K562 (cell line): ENCODE measurements at regions not wholly inside any gene's neighbourhood (a gene's known extent, or its start where the extent isn't known, plus 50 kb on each side); places are given as distances from the start of the nearest gene placed in this dataset.
"Not testable (repeated sequence)": the region's sequence is repeated elsewhere in the genome, so short reads cannot be mapped to it uniquely, and the experiment has no call there.

Experiments
- ATAC-seq: fragments of 200-7000 bp; cut with Tn5 transposase; 3 replicates; pipeline ENCODE4 v1.9.1; 2020; ENCODE audit warnings: moderate library complexity
- BruUV-seq: library from RNA; stranded (reverse); fragments of 400-500 nt; replicated peaks from 2 replicates; lab custom pipeline; 2021; lab: Mats Ljungman, UMichigan
- CTCF ChIA-PET: fragments of 300-600 bp; formaldehyde crosslinking; extraction: SDS; loops from one replicate; lab custom pipeline; 2021; ENCODE audit warnings: low intra/inter-chr PET ratio; lab: Yijun Ruan, JAX
- POLR2A ChIA-PET: fragments of 300-600, 350-650 bp; sonication (Branson Sonifier 250); formaldehyde crosslinking; extraction: SDS; loops from one replicate; lab custom pipeline; 2021; ENCODE audit warnings: antibody characterized with exemption, inconsistent platforms; lab: Yijun Ruan, JAX
- DNase-seq, 4 experiments: peaks; one replicate each; pipeline versions ENCODE4 v3.0.0 to v3.0.0-alpha.2; 2011 to 2018; ENCODE audit warnings: low spot score in 3 of 4, mixed read lengths in 3 of 4; ENCODE audit errors: extremely low read depth in 1 of 4
- FAIRE-seq: peaks from 2 replicates; lab custom pipeline; 2011; peaks lifted over from hg19 to GRCh38; lab: Jason Lieb, UNC
- H2AFZ ChIP-seq: 2 replicates; pipeline ENCODE4 v1.6.0; 2011; ENCODE audit warnings: low read depth, low read length, control low read depth, inconsistent platforms
- H3K27ac ChIP-seq: fragments of 200-600 bp; 3 replicates; pipeline ENCODE4 v1.8.0; 2011; ENCODE audit warnings: low read depth, mild to moderate bottlenecking, control low read depth, inconsistent platforms, low read length, moderate library complexity, mixed read lengths; ENCODE audit errors: extremely low read depth
- H3K27me3 ChIP-seq, 2 experiments: fragments of 300-600 bp in 1 of 2; 2 replicates in 1 of 2; 3 replicates in 1 of 2; pipeline versions ENCODE4 v1.6.0 to v1.8.0; 2011; ENCODE audit warnings: inconsistent platforms in 2 of 2, low read length in 2 of 2, mild to moderate bottlenecking in 1 of 2, mixed read lengths in 1 of 2, moderate library complexity in 1 of 2; ENCODE audit not compliant: control insufficient read depth in 2 of 2, insufficient read depth in 2 of 2
- H3K36me3 ChIP-seq: fragments of 300-600 bp; 3 replicates; pipeline ENCODE4 v1.8.0; 2011; ENCODE audit warnings: mild to moderate bottlenecking, low read length, inconsistent platforms; ENCODE audit not compliant: control insufficient read depth, insufficient read depth
- H3K4me1 ChIP-seq, 2 experiments: fragments of 200-600 bp in 1 of 2; replicated peaks in 1 of 2; 2 replicates in 1 of 2; 3 replicates in 1 of 2; pipeline versions ENCODE4 v1.5.1 to v1.8.0; 2011; ENCODE audit warnings: inconsistent platforms in 2 of 2, low read length in 2 of 2, mild to moderate bottlenecking in 1 of 2, mixed read lengths in 1 of 2, moderate library complexity in 1 of 2; ENCODE audit not compliant: control insufficient read depth in 2 of 2, insufficient read depth in 2 of 2
- H3K4me2 ChIP-seq: 2 replicates; pipeline ENCODE4 v1.6.1; 2011; ENCODE audit warnings: low read length, control low read depth, inconsistent platforms, mixed read lengths; ENCODE audit not compliant: insufficient read depth
- H3K4me3 ChIP-seq: fragments of 200-600 bp; sonication (generic), shearing (Covaris generic); 2 replicates; pipeline ENCODE4 v1.5.1; 2016; ENCODE audit warnings: control low read depth, inconsistent platforms
- H3K79me2 ChIP-seq: fragments of 200-600 bp; 3 replicates; pipeline ENCODE4 v1.8.0; 2011; ENCODE audit warnings: low read length, inconsistent platforms; ENCODE audit not compliant: control insufficient read depth, insufficient read depth
- H3K9ac ChIP-seq, 2 experiments: 2 replicates each; pipeline versions ENCODE4 v1.6.0 to v1.6.1; 2011; ENCODE audit warnings: low read depth in 2 of 2, low read length in 2 of 2, control low read depth in 1 of 2, inconsistent platforms in 1 of 2, mild to moderate bottlenecking in 1 of 2, mixed read lengths in 1 of 2; ENCODE audit not compliant: insufficient read depth in 1 of 2
- H3K9me1 ChIP-seq: one replicate; pipeline ENCODE4 v1.6.0; 2011; ENCODE audit warnings: inconsistent platforms, mild to moderate bottlenecking, low read length, moderate library complexity; ENCODE audit not compliant: control insufficient read depth, insufficient read depth
- H3K9me3 ChIP-seq: replicated peaks from 2 replicates; pipeline ENCODE4 v1.5.1; 2011; ENCODE audit warnings: low read depth, low read length, inconsistent platforms; ENCODE audit not compliant: control insufficient read depth, insufficient read depth
- H4K20me1 ChIP-seq: replicated peaks from 2 replicates; pipeline ENCODE4 v1.6.1; 2011; ENCODE audit warnings: low read length, inconsistent platforms, mixed read lengths; ENCODE audit not compliant: control insufficient read depth, insufficient read depth
- ASH1L ChIP-seq: fragments of 450-650 bp; IDR thresholded peaks from 2 replicates; pipeline ENCODE4 v1.6.1; 2018; ENCODE audit warnings: borderline replicate concordance, mild to moderate bottlenecking, low read depth; ENCODE audit not compliant: partially characterized antibody
- BCL6 ChIP-seq: fragments of 250-450 bp; sonication (Bioruptor Pico); IDR thresholded peaks from 2 replicates; pipeline ENCODE4 v1.4.0; 2020
- E2F3 ChIP-seq: fragments of 250-450 bp; sonication (Bioruptor Pico); IDR thresholded peaks from 2 replicates; pipeline ENCODE4 v1.4.0; 2020; ENCODE audit warnings: mild to moderate bottlenecking
- NUFIP1 ChIP-seq: fragments of 450-650 bp; IDR thresholded peaks from 2 replicates; pipeline ENCODE4 v1.6.1; 2018; ENCODE audit not compliant: partially characterized antibody
- PTRF ChIP-seq: fragments of 450-650 bp; IDR thresholded peaks from 2 replicates; pipeline ENCODE4 v1.6.1; 2016; ENCODE audit warnings: mild to moderate bottlenecking, missing genetic modification characterization, missing compliant biosample characterization
- RAD51 ChIP-seq: fragments of 450-650 bp; IDR thresholded peaks from 2 replicates; pipeline ENCODE4 v1.7.1; 2016; ENCODE audit warnings: low read depth, mild to moderate bottlenecking, borderline replicate concordance
- SPI1 ChIP-seq: IDR thresholded peaks from 2 replicates; pipeline ENCODE4 v1.6.1; 2011; ENCODE audit warnings: low read depth, low read length, control low read depth, borderline replicate concordance
- ZKSCAN8 ChIP-seq: fragments of 200-800 bp; sonication (Bioruptor generic); IDR thresholded peaks from 2 replicates; pipeline ENCODE4 v1.6.1; 2016; ENCODE audit warnings: missing genetic modification characterization, missing compliant biosample characterization
- ZZZ3 ChIP-seq: fragments of 450-650 bp; IDR thresholded peaks from 2 replicates; pipeline ENCODE4 v1.6.1; 2016; ENCODE audit warnings: antibody characterized with exemption, mild to moderate bottlenecking, moderate library complexity
- WGBS: fragments of 100-300 bp; shearing (Covaris generic); methylation state at CpG from one replicate; pipeline ENCODE4 v1.1.6; 2016; ENCODE audit warnings: low coverage, mixed read lengths; ENCODE audit not compliant: insufficient coverage; ENCODE audit errors: missing lambda C conversion rate; 5-methylcytosine and 5-hydroxymethylcytosine counted together
- in situ Hi-C: fragments of 300-500 bp; cut with MboI; formaldehyde crosslinking; loops from 4 replicates; pipeline ENCODE4 v1.15.0; 2018; ENCODE audit warnings: inconsistent platforms, mixed read lengths
- intact Hi-C: fragments of 100-400 bp; cut with micrococcal nuclease; formaldehyde crosslinking; loops from 2 replicates; pipeline ENCODE4 v1.14.2; 2022
- TF ChIP-seq, protein P1 (sequence below): fragments of 250-450 bp; sonication (Bioruptor Pico); IDR thresholded peaks from 2 replicates; pipeline ENCODE4 v1.5.0; 2022; ENCODE audit warnings: mild to moderate bottlenecking
- TF ChIP-seq, protein P2 (sequence below): sonication (generic); formaldehyde crosslinking; IDR thresholded peaks from 2 replicates; pipeline ENCODE4 v1.9.0; 2022; ENCODE audit warnings: mild to moderate bottlenecking, missing genetic modification reagents
- TF ChIP-seq, protein P3 (sequence below): sonication (generic); formaldehyde crosslinking; IDR thresholded peaks from 2 replicates; pipeline ENCODE4 v1.8.1; 2023; ENCODE audit warnings: mild to moderate bottlenecking, missing genetic modification reagents

DNA sequence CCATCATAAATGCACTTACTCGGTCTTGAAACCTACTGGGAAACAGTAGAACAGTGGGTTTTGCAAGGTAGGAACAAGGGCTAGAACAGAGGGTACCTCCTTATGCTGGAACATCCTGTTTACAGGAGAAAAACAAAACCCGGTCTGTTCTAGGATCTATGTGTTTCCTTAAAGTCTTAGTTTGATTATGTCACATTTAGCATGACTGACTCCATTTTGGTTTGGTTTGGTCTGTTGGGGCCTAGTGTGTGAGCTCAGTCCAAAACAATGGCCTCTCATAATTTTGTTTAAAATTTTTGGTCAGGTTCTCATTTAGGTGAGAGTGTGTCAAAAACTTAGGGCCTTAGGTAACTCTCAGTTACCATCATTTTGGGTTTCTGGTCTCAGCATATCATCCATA lies 96.3 kb upstream of the TRIM24 start (continued):
- TF ChIP-seq, protein P1, sequence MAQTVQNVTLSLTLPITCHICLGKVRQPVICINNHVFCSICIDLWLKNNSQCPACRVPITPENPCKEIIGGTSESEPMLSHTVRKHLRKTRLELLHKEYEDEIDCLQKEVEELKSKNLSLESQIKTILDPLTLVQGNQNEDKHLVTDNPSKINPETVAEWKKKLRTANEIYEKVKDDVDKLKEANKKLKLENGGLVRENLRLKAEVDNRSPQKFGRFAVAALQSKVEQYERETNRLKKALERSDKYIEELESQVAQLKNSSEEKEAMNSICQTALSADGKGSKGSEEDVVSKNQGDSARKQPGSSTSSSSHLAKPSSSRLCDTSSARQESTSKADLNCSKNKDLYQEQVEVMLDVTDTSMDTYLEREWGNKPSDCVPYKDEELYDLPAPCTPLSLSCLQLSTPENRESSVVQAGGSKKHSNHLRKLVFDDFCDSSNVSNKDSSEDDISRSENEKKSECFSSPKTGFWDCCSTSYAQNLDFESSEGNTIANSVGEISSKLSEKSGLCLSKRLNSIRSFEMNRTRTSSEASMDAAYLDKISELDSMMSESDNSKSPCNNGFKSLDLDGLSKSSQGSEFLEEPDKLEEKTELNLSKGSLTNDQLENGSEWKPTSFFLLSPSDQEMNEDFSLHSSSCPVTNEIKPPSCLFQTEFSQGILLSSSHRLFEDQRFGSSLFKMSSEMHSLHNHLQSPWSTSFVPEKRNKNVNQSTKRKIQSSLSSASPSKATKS = no peak
- TF ChIP-seq ASH1L = no peak
- TF ChIP-seq NUFIP1 = no peak
- TF ChIP-seq ZZZ3 = no peak
- no peak for TF ChIP-seq SPI1
- no peak for TF ChIP-seq E2F3 (CRISPR knock-in tag)
- TF ChIP-seq BCL6 (CRISPR knock-in tag) = no peak
- TF ChIP-seq RAD51 = no peak
- TF ChIP-seq, protein P2, sequence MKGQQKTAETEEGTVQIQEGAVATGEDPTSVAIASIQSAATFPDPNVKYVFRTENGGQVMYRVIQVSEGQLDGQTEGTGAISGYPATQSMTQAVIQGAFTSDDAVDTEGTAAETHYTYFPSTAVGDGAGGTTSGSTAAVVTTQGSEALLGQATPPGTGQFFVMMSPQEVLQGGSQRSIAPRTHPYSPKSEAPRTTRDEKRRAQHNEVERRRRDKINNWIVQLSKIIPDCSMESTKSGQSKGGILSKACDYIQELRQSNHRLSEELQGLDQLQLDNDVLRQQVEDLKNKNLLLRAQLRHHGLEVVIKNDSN (CRISPR knock-in tag) = no peak
- peak; percentile 79 for TF ChIP-seq PTRF (tag)
- no peak for TF ChIP-seq ZKSCAN8 (CRISPR knock-in tag)
- TF ChIP-seq, protein P3, sequence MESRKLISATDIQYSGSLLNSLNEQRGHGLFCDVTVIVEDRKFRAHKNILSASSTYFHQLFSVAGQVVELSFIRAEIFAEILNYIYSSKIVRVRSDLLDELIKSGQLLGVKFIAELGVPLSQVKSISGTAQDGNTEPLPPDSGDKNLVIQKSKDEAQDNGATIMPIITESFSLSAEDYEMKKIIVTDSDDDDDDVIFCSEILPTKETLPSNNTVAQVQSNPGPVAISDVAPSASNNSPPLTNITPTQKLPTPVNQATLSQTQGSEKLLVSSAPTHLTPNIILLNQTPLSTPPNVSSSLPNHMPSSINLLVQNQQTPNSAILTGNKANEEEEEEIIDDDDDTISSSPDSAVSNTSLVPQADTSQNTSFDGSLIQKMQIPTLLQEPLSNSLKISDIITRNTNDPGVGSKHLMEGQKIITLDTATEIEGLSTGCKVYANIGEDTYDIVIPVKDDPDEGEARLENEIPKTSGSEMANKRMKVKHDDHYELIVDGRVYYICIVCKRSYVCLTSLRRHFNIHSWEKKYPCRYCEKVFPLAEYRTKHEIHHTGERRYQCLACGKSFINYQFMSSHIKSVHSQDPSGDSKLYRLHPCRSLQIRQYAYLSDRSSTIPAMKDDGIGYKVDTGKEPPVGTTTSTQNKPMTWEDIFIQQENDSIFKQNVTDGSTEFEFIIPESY (CRISPR knock-in tag) = no peak

DNA sequence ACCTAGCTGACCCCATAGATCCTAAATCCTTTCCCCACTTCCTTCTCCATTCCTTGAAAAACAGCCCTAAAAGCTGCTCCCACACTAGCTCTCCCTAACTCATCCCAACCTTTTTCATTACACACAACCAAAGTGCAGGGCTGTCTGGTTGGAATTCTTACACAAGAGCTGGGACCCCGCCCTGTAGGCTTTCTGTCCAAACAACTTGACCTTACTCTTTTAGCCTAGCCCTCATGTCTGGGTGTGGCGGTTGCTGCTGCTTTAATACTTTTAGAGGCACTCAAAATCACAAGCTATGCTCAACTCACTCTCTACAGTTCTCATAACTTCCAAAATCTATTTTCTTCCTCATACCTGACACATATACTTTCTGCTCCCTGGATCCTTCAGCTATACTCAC lies 93.9 kb upstream of the TRIM24 start:
- H3K9me1 ChIP-seq, H3K4me3 ChIP-seq, H2AFZ ChIP-seq, POLR2A ChIA-PET, in situ Hi-C loops, intact Hi-C loops, H3K79me2 ChIP-seq, H3K27me3 ChIP-seq, FAIRE-seq, H3K27ac ChIP-seq, H3K4me2 ChIP-seq, ATAC-seq, H3K36me3 ChIP-seq, H3K4me1 ChIP-seq, DNase-seq, H3K9ac ChIP-seq, BruUV-seq, H4K20me1 ChIP-seq: not testable (repeated sequence)
- H3K9me3 ChIP-seq = peaks cover 26% of the 10 kb centered on the region
- WGBS = 36% methylated on average over 2 of the region's 2 CpGs
- CTCF ChIA-PET = interaction anchor here (0.6 kb wide), 1 partner anchor 201 kb away, joined by 3 read pairs; no protein-coding TSS in a partner anchor
